ENCODE measurements at regions not wholly inside any gene's neighbourhood (a gene's known extent, or its start where the extent isn't known, plus 50 kb on each side); places are given as distances from the start of the nearest gene placed in this dataset.
A peak's percentile ranks its signal among the peaks of the same experiment; 100 is the strongest.

GRCh38 chr12:41920355-41920754 lies 224.3 kb downstream of the GXYLT1 start:
- Mint-ChIP-seq H3K27me3 (peaks cover 5% of the 10 kb centered on the region), H3K36me3 (no peaks in the 10 kb centered on the region), H3K4me1 (ENCODE audit: unreplicated experiment) (peaks cover 28% of the 10 kb centered on the region), H3K9me3 (no peaks in the 10 kb centered on the region), H3K27ac (no peak overlapping the region), H3K4me3 (no peak overlapping the region)
- no peak for DNase-seq (ENCODE audit: extremely low spot score, unreplicated experiment)
- TF ChIP-seq CTCF (conservative IDR thresholded peaks at IDR 0.05), result no peak

GRCh38 chr12:41919526-41920261 lies 225.0 kb downstream of the GXYLT1 start:
- Mint-ChIP-seq H3K27me3 (peaks cover 5% of the 10 kb centered on the region), H3K4me1 (ENCODE audit: unreplicated experiment) (peaks cover 28% of the 10 kb centered on the region), H3K9me3 (no peaks in the 10 kb centered on the region), H3K27ac (no peak overlapping the region), H3K36me3 (no peaks in the 10 kb centered on the region), H3K4me3 (peak overlapping the region; percentile 37)
- no peak for TF ChIP-seq CTCF (conservative IDR thresholded peaks at IDR 0.05)
- no peak for DNase-seq (ENCODE audit: extremely low spot score, unreplicated experiment)

- no peak for TF ChIP-seq CTCF (conservative IDR thresholded peaks at IDR 0.05)
- peaks cover 5% of the 10 kb centered on the region for H3K27me3 Mint-ChIP-seq
- H3K4me1 Mint-ChIP-seq (ENCODE audit: unreplicated experiment), result peaks cover 28% of the 10 kb centered on the region
- H3K4me3 Mint-ChIP-seq, result no peak overlapping the region
- no peaks in the 10 kb centered on the region for H3K36me3 Mint-ChIP-seq
- H3K9me3 Mint-ChIP-seq, result peaks cover 2% of the 10 kb centered on the region
- DNase-seq (ENCODE audit: extremely low spot score, unreplicated experiment), result no peak
- no peak overlapping the region for H3K27ac Mint-ChIP-seq
Measured at GRCh38 chr12:41919048-41919447, 225.6 kb downstream of the GXYLT1 start.

- H3K4me1 Mint-ChIP-seq (ENCODE audit: unreplicated experiment), result peaks cover 28% of the 10 kb centered on the region
- TF ChIP-seq CTCF (conservative IDR thresholded peaks at IDR 0.05), result no peak
- H3K27me3 Mint-ChIP-seq, result peaks cover 5% of the 10 kb centered on the region
- no peak overlapping the region for H3K27ac Mint-ChIP-seq
- no peak for DNase-seq (ENCODE audit: extremely low spot score, unreplicated experiment)
- peak overlapping the region; percentile 5 for H3K4me3 Mint-ChIP-seq
- no peaks in the 10 kb centered on the region for H3K36me3 Mint-ChIP-seq
- peaks cover 7% of the 10 kb centered on the region for H3K9me3 Mint-ChIP-seq
Measured at GRCh38 chr12:41917938-41918341, 226.7 kb downstream of the GXYLT1 start.

- Mint-ChIP-seq H3K27ac (no peak overlapping the region), H3K27me3 (peaks cover 5% of the 10 kb centered on the region), H3K36me3 (no peaks in the 10 kb centered on the region), H3K4me3 (no peak overlapping the region), H3K4me1 (ENCODE audit: unreplicated experiment) (peaks cover 27% of the 10 kb centered on the region), H3K9me3 (peaks cover 7% of the 10 kb centered on the region)
- no peak for DNase-seq (ENCODE audit: extremely low spot score, unreplicated experiment)
- no peak for TF ChIP-seq CTCF (conservative IDR thresholded peaks at IDR 0.05)
Measured at GRCh38 chr12:41917181-41917580, 227.5 kb downstream of the GXYLT1 start.
